Suppressor macrophage treated with lipopolysaccharide for 1 hour (primary cell): ENCODE measurements at regions not wholly inside any gene's neighbourhood (a gene's known extent, or its start where the extent isn't known, plus 50 kb on each side); places are given as distances from the start of the nearest gene placed in this dataset.

Experiments used
- DNase-seq, 3 donors: peaks; one replicate each; pipeline ENCODE4 v3.0.0-alpha.2; 2020 to 2022

DNA sequence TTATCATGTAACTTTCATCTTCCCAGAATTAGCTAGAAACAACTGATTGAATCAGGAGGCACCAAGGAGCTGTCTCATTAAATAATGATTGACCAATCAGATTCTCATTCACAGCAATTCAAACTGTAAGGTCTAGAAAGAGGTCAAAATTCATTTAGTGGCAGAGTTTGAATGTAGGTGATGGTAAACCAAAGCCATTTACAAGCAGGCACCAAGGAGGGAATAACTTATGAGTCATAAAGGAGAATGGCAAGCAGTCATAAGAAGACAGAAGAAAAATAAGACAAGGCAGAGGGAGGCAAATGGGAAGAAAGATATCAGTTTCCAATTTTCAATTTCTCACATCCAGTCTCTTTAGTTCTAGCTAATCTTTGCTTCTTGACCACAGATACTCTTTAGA lies 52.9 kb upstream of the DEFB112 start:
- DNase-seq = no peak

GRCh38 chr6:50110587-50110986 lies 60.9 kb upstream of the DEFB112 start:
- DNase-seq = no peak

- no peak for DNase-seq
These were observed 63.5 kb upstream of the DEFB112 start for GRCh38 chr6:50112981-50113857.

GRCh38 chr6:50116390-50116789 lies 66.7 kb upstream of the DEFB112 start:
- no peak for DNase-seq

DNA sequence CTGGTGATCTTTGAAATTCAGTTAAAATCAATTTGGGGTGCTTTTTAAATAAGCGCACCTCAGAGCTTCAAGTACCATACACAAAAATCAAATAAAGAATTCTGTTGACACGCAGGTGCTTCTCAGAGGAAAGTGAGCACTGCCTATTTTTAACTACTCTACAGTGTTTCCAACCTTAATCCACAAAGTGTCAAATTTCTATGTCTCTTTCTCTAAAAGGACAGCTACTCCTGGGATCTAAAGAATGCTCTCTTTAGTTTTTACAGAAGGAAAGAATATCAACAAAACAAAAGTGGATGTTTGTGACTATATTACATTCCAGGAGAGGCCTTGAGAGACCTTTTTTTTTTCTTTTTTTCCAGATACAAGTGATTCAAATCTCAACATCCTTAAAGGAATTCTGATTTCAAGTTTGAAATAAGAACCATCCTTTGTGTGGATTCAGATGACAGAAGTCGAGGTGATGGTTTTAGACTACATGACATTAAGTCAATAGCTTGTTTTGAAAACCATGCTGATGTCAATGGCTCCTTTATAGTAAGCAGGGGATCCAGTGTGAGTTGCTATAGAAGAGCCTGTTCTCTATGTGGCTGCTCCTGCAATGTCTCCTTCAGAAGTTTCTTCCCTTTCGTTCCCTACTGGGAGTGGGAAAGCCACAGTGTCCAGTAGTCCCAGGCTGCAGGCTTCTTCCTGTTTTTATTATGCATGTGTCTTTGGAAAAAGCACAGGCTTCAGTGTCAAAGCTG lies 67.2 kb upstream of the DEFB112 start:
- no peak for DNase-seq

DNA sequence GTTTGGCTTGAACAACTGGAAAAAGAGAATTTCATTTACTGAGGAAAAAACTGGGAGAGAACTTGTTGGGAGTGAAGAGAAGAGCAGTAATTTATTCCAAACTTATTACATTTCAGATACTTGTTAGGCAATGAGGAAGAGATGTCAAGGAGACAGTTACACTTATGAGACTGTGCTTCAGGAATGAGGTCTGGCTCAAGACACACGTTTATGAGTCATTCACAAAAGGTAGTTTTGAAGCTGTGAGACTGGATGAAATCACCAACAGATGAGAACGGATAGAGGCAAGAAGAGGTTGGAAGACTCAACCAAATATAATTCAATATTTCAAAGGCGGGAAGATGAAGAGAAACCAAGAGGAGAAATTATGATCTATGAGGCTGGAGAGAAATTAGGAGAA lies 70.6 kb upstream of the DEFB112 start:
- DNase-seq = no peak

- no peak for DNase-seq
These were observed 74.0 kb upstream of the DEFB112 start for GRCh38 chr6:50123688-50124087.

DNA sequence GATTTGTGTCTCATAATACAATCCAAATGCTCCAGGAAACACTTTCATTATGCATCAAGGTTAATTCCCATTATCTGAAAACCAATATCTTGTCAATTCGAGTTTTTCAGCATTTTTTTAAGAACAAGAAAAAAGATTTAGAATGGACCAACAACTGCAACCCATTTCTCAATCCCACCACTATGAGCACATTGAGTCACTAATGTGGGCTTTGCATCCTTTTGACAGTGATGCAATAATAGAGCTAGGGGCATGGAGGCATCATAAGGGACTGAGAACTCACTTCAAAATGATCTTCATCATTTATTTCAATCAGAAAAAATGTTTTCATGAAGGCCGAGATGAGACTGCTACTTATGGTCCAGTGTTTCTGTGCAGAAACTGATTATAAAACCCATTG lies 74.8 kb upstream of the DEFB112 start:
- DNase-seq = no peak

DNA sequence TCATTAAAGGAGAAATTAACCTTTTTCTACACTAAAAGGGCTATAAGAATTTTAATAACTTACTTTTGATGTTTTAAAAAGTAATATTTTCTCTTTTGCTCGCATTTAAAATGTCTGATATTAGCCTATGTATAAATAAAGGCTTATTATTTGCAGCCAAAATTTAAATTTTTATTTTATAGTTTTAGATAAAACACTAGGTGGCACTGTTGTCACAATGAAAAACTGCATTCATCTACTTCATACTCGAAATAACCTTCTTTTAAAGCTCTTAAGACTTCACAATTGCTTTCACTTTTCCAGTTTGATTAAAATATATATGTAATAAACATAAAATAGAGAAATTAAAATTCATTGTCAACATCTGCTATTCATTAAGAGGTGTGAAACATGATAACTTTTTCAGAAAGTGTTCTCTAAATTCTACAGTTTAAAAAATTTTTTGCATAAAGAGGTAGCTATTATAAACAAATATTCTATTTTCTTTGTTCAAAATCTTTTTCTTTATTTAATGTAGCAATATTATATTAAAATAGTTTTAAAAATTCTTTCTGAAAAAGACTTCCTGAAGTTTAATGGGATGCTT lies 78.8 kb upstream of the DEFB112 start:
- peak; percentile 5 to 22 (median 16) for DNase-seq

DNA sequence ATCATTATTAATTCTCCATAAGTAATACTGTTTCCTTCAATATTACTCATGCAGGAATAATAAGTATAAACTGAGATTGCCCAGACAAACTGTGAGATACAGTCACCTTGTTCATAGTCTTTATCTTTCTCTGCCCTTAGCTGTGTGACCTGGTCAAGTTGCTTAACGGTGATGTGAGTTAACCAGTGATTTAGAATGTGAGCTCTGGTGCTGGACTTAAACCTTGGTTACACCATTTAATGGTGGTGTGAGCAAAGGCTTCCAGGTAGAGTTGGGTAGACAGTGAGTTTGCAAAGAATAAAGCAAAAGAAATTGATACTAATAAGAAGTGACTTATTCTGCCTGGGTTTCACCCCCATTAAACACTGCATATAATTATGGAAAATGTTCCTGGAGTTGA lies 86.2 kb upstream of the DEFB112 start:
- DNase-seq = no peak

DNA sequence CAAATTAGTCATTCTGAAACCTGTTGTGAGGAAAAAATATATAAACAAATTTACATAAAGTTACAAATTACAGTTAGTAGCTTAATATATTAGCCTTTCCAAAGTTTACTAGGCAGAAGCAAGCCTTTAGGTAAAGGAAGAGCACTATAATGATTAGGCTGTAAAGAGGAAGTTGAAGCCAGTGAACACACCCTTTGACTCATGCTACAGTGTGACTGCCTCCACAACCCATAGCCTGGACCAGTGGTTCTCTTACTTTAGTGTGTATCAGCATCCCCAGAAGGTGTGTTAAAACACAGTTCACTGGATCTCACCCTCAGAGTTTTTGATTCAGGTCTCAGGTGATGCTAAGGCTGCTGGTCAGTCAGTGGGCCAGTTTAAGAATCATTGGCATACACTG lies 91.4 kb upstream of the DEFB112 start:
- no peak for DNase-seq

DNA sequence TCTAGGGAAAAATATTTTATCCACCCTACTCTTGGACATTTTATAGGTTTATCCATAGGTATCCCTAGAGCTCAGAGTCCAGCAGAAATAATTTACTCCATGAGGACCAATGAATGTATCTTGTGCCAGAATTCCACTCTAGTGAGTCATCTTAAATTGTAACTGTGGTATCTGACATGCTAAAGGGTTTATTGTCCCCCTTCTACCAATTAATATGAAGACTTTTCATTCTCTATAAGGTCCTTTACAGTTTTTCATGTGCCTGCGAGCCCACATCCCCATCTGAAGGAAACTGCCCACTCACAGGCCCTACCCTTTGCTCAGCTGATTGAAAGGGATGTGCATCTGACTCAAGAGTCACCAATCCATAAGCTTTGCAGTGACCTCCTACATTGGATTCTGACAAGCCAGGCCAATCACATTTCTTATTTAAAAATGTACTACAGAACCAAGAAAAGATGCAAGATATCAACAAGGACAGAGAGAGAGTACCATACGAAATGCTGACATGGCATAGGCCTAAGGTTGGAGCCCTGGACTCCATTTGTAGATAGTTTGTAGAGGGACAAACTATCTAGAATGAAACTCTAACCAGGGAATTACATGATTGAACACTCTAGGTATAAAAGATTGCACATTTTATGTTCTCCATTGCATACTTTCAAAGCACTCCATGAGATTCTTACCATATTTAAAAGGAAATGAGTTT lies 93.4 kb upstream of the DEFB112 start:
- DNase-seq = no peak

- DNase-seq = no peak
These were observed 95.4 kb upstream of the DEFB112 start for GRCh38 chr6:50145125-50145524.

GRCh38 chr6:50147371-50147770 lies 97.6 kb upstream of the DEFB112 start:
- no peak for DNase-seq

DNA sequence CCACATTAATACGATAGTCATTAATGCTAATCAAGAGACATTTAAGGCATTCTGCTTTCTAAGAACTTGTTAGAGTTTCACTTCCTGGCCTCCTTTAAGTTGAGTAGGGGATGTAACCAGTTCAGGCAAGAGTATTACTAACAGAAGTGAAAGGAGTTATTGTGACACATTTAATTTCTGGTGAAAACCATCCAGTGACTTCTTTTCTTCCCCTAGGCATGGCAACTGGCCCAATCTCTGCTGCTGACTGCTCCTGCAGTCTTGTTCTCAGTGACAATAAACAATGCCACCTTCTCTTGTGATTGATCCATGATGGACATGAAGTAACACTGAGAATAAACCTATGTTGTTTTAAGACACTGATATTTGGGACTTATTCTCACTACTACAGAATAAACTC lies 130.9 kb upstream of the DEFB112 start:
- DNase-seq = no peak

DNA sequence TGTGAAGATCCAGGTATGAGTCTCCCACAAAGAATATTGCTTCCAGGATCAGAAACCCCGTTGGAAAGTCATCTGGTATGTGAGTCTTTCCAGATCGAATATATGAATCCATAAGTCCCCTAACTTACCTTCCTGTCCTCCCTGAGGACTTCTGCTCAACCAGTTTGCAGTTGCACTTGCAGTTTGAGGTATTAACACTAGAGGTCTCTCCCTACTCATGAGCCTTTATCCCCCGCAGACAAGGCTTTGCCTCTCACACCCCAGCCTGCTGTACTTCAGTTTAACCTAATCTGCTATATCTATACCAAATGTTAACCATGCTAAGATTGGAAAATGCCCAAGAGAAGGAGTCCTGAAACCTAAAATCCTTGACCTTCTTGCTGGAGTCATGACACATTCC lies 135.3 kb upstream of the DEFB112 start:
- DNase-seq = no peak

GRCh38 chr6:50187351-50187921 lies 137.7 kb upstream of the DEFB112 start:
- DNase-seq = no peak

GRCh38 chr6:50198245-50198644 lies 148.5 kb upstream of the DEFB112 start:
- no peak for DNase-seq

DNA sequence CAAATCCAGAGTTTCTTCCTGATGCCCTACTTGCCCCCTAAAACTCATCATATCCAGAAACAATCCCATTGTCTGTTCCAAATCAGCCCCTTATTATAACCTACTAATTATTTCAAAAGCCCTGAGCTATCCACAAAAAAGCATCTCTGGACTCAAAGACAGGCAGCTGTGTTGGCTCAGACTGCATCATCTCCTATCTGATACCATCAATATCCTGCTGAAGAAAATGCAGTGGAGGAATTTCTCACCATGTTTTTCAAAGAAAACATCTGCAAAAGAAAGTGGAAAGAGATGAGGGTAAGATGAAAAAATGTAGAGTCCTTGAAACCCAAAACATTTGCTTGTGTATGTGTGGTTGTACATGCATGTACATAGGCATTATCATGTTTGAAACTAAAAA lies 153.0 kb upstream of the DEFB112 start:
- DNase-seq = no peak

- no peak for DNase-seq
These were observed 161.9 kb upstream of the DEFB112 start for GRCh38 chr6:50211582-50211981.

DNA sequence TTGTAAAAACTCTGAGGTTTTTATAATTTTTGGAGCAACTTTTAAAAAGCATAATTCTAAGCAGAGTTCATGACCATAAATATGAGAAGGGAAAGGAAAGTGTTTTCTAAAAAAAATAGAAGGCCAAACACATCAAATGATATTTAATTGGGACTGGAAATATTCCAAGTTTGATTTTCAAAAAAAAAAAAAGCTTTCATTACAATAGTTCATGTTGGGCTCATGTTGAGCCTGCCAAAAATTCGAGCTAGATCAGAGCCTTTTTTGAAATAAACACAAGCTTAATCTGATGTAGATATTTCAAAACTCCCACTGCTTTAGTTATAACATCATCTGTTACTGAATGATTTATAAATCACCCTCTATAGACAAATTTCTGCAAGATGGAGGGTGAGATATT lies 163.4 kb upstream of the DEFB112 start:
- no peak for DNase-seq

DNA sequence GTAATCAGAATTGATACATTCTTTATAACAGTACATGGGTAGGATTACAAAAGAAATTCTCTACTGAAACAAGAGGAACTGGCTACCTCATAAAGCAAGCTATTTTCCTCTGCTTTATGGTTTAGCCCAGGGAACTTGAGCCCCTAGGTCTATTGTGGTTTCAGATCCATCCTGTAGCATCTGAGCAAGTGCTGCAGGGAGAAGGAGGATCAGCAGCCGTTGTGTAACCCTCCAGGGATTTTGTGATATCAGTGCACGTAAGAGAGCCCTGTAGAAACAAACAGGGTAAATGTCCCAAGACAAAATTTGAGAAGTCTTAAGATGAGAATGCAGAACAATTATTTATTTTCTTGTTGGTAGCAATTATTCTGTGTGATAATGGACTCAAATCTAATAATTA lies 165.2 kb upstream of the DEFB112 start:
- no peak for DNase-seq

DNA sequence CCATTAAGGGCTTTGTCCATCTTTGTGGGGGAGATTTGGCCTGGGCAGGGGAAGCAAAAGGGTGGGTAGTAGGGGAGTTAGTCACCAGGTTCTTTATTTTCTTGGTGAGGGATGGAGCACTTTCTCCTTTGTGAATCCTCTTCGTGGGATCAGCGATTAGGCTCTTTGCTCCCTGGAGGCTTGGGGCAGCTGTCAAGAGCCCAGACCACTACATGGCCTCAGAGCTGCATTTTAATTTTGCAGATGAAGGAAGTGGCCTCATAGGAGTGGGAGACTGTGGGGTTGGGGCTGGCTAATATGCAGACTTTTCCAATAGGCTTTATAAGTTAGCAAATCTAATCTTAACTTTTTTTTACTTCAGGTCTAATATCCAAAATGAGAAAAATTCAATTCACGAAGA lies 168.1 kb upstream of the DEFB112 start:
- DNase-seq = no peak
